SU-DHL-6 (cell line): ENCODE measurements at regions not wholly inside any gene's neighbourhood (a gene's known extent, or its start where the extent isn't known, plus 50 kb on each side); places are given as distances from the start of the nearest gene placed in this dataset.

Source experiments
- EZH2phosphoT487 ChIP-seq: fragments of 200-600 bp; sonication (generic), shearing (Covaris generic); conservative IDR thresholded peaks from 2 replicates; pipeline ENCODE4 v1.6.1; 2018; ENCODE audit warnings: mild to moderate bottlenecking, antibody characterized with exemption, low read length, moderate library complexity, mixed read lengths
- TF ChIP-seq, protein P1 (sequence below): fragments of 200-600 bp; sonication (generic); IDR thresholded peaks from one replicate; pipeline ENCODE4 v1.5.1; 2017; ENCODE audit warnings: antibody characterized with exemption, mild to moderate bottlenecking, low read length, moderate library complexity; ENCODE audit not compliant: insufficient read depth, poor library complexity, severe bottlenecking

DNA sequence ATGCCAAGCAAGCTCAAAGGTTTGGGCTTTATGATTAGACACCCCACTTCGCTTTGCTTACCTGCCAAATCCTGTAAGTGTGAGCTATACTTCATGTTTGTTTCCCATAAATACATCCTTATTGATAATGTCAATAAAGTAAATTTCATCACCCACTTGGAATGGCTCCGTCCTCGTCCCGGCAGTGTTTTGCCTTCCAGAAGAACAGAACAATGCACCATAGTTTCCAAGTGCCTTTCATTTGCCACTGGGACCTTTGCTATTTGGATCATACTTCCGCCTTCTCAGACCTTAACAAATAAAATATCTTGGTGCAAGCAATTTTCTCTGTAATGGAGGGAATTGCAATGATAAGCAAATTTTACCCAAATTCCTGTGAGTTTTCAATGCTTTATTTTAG lies 229.3 kb downstream of the PIK3R1 start:
- TF ChIP-seq, protein P1, sequence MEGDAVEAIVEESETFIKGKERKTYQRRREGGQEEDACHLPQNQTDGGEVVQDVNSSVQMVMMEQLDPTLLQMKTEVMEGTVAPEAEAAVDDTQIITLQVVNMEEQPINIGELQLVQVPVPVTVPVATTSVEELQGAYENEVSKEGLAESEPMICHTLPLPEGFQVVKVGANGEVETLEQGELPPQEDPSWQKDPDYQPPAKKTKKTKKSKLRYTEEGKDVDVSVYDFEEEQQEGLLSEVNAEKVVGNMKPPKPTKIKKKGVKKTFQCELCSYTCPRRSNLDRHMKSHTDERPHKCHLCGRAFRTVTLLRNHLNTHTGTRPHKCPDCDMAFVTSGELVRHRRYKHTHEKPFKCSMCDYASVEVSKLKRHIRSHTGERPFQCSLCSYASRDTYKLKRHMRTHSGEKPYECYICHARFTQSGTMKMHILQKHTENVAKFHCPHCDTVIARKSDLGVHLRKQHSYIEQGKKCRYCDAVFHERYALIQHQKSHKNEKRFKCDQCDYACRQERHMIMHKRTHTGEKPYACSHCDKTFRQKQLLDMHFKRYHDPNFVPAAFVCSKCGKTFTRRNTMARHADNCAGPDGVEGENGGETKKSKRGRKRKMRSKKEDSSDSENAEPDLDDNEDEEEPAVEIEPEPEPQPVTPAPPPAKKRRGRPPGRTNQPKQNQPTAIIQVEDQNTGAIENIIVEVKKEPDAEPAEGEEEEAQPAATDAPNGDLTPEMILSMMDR, result no peak
- no peak for TF ChIP-seq EZH2phosphoT487
